GM12875 (cell line): ENCODE measurements at regions not wholly inside any gene's neighbourhood (a gene's known extent, or its start where the extent isn't known, plus 50 kb on each side); places are given as distances from the start of the nearest gene placed in this dataset.

Source experiments
- H3K4me3 ChIP-seq: one replicate; pipeline ENCODE4 v1.5.1; 2011; ENCODE audit warnings: low read depth, low read length, control low read depth
- CTCF ChIP-seq: IDR thresholded peaks from 2 replicates; pipeline ENCODE4 v1.5.1; 2011; ENCODE audit warnings: low read depth, mild to moderate bottlenecking, control low read depth, inconsistent platforms, low read length, moderate library complexity, borderline replicate concordance; ENCODE audit not compliant: insufficient read depth

- H3K4me3 ChIP-seq: no peak overlapping the region
- TF ChIP-seq CTCF: no peak
Observed at GRCh38 chr9:119959846-119960545, 590.8 kb upstream of the BRINP1 start.

- no peak for TF ChIP-seq CTCF
- no peak overlapping the region for H3K4me3 ChIP-seq
Observed at GRCh38 chr9:119956111-119956510, 586.9 kb upstream of the BRINP1 start.

DNA sequence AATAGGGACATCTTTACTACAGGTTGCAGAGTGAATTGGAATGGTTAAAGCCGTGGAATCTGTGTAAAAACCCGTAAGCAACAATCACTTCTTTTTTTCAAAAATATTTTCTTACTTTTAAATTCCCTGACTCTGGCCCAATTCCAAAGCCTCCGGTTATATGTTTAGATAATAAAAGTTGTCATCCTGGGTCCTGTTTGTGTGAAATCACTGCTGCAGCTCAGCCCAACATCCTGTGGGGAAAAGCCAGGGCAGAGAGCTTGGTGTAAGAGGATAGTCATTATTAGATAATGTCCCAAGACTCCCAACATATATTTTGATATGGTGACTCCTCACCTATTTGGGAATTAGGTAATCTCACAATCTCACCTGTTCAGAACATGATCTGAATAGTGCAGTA is 586.0 kb upstream of the BRINP1 start:
- H3K4me3 ChIP-seq: no peak overlapping the region
- no peak for TF ChIP-seq CTCF

DNA sequence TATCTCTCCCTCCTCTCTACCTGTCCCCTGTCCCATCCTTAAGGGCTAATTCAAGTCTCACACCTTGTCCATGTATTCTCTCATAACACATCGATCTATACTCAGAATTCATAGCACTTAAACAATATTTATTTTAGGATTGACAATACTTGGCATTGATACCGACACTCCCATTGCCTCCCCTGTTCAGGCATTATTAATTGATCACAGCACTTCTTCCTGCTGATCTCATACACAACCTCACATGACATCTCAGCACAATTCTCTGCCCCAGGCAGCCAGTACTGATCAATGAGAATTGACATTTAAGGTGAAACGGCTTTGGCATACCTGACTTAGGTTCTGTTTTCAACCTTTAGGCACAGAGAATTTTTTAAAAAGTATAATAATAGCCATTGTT is 582.4 kb upstream of the BRINP1 start:
- no peak overlapping the region for H3K4me3 ChIP-seq
- no peak for TF ChIP-seq CTCF

DNA sequence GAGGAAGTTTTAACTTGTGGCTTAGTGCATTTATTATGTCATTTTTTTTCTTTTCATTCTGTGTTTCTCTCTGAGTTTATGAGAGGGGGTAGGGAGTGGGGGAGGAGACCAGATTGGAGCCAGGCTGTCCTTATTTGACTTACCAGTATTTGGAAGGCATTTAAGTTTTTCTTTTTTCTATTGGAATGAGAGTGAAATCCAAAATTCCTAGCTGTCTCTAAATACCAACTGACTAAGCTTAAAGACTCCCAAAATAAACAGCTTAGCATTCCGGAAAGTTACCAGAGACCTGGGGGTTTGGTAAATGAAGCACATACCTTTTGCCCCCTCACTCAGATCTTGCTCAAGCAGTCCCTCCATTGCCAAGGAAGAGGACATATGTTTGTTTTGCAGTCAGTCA is 581.9 kb upstream of the BRINP1 start:
- H3K4me3 ChIP-seq: no peak overlapping the region
- no peak for TF ChIP-seq CTCF

GRCh38 chr9:119945686-119946085 is 576.5 kb upstream of the BRINP1 start:
- no peak for TF ChIP-seq CTCF
- no peak overlapping the region for H3K4me3 ChIP-seq

DNA sequence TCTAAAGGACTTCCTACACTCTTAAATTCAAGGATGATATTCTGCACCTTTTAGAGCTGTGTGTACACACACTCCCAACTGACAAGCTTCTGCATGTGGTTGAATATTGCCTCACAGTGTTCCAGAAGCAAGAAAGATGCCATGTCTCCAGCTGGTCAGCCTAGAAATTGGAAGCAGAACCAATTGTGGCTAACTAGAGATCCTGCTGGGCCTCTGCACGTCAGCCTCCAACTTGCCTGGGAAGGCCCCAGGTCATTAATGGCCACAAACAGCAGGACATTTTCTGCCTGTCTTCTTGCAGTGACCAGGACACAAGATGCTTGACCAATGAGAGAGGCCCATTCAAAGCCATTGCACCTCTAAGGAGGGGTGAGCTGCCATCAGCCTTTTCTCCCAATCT is 571.9 kb upstream of the BRINP1 start:
- H3K4me3 ChIP-seq: no peak overlapping the region
- TF ChIP-seq CTCF: no peak
